Upper lobe of left lung (tissue), 6 donors: ENCODE measurements at regions not wholly inside any gene's neighbourhood (a gene's known extent, or its start where the extent isn't known, plus 50 kb on each side); places are given as distances from the start of the nearest gene placed in this dataset.
"Not testable (repeated sequence)": the region's sequence is repeated elsewhere in the genome, so short reads cannot be mapped to it uniquely, and the experiment has no call there.

Experiments used
- ATAC-seq, 2 donors: fragments of 200-7000 bp; cut with Tn5 transposase; one replicate each; pipeline ENCODE4 v1.9.1; 2022; ENCODE audit warnings: mild to moderate bottlenecking in 2 of 2, moderate library complexity in 2 of 2; ENCODE audit not compliant: low FRiP score in 2 of 2
- DNase-seq, 2 donors: peaks; one replicate each; pipeline ENCODE4 v3.0.0-alpha.2; 2019 to 2020
- H3K27ac ChIP-seq, 4 donors: fragments of 200-600 bp; sonication (generic); one replicate each; pipeline ENCODE4 v1.5.1; 2016 to 2019
- H3K27me3 ChIP-seq, 4 donors: fragments of 200-600 bp; sonication (generic); one replicate each; pipeline ENCODE4 v1.5.1; 2017 to 2019
- H3K36me3 ChIP-seq, 4 donors: fragments of 200-600 bp; sonication (generic); one replicate each; pipeline ENCODE4 v1.5.1; 2016 to 2019
- H3K4me1 ChIP-seq, 4 donors: fragments of 200-600 bp; sonication (generic); one replicate each; pipeline ENCODE4 v1.5.1; 2018 to 2019
- H3K4me3 ChIP-seq, 4 donors: fragments of 200-600 bp; sonication (generic); one replicate each; pipeline ENCODE4 v1.5.1; 2017 to 2019; ENCODE audit warnings: mild to moderate bottlenecking in 2 of 4, moderate library complexity in 1 of 4
- H3K9me3 ChIP-seq, 4 donors: fragments of 200-600 bp; sonication (generic); one replicate each; pipeline ENCODE4 v1.5.1; 2018 to 2019
- CTCF ChIP-seq, 6 experiments: fragments of 450-650 bp in 4 of 6; fragments of 200-600 bp in 2 of 6; sonication (generic) in 2 of 6; IDR thresholded peaks; one replicate each; pipeline ENCODE4 v1.5.1; 2016 to 2019; ENCODE audit warnings: antibody characterized with exemption in 6 of 6
- EP300 ChIP-seq, 4 donors: sonication (generic); formaldehyde crosslinking; IDR thresholded peaks; one replicate each; pipeline ENCODE4 v1.5.1; 2017; ENCODE audit warnings: antibody characterized with exemption in 4 of 4, control low read depth in 2 of 4
- POLR2A ChIP-seq, 4 donors: fragments of 450-650 bp; IDR thresholded peaks; one replicate each; pipeline ENCODE4 v1.5.1; 2016 to 2017; ENCODE audit warnings: antibody characterized with exemption in 4 of 4, mild to moderate bottlenecking in 2 of 4
- POLR2AphosphoS5 ChIP-seq, 2 donors: sonication (generic); formaldehyde crosslinking; IDR thresholded peaks; one replicate each; pipeline ENCODE4 v1.5.1; 2017; ENCODE audit warnings: antibody characterized with exemption in 2 of 2
- WGBS, 2 donors: methylation state at CpG; one replicate each; pipeline ENCODE4 v1.1.5; 2017 to 2018; 5-methylcytosine and 5-hydroxymethylcytosine counted together
- donor health status: DM: no; HTN: no; CAD: no; lungs with moderate emphysema.
- donor health status: DM: no; HTN: yes; CAD: no; lungs with severe emphysema.

GRCh38 chr20:53725575-53725970 is 131.9 kb upstream of the ZNF217 start:
- no peaks in the 10 kb centered on the region for H3K36me3 ChIP-seq
- TF ChIP-seq CTCF (IDR thresholded peaks at IDR 0.05) (no peak), POLR2A (IDR thresholded peaks at IDR 0.05) (no peak), POLR2AphosphoS5 (IDR thresholded peaks at IDR 0.05) (no peak), EP300 (IDR thresholded peaks at IDR 0.05) (no peak)
- ATAC-seq (no peak), DNase-seq (no peak)
- no peaks in the 10 kb centered on the region for H3K27me3 ChIP-seq
- H3K4me3 ChIP-seq = no peak overlapping the region
- no peak overlapping the region for H3K27ac ChIP-seq
- no peaks in the 10 kb centered on the region for H3K9me3 ChIP-seq
- no peaks in the 10 kb centered on the region for H3K4me1 ChIP-seq
- WGBS, 2 donors = 84 to 94% methylated on average over 9 to 11 of the region's 11 CpGs

- H3K36me3 ChIP-seq = no peaks in the 10 kb centered on the region
- H3K27ac ChIP-seq = no peak overlapping the region
- no peaks in the 10 kb centered on the region for H3K27me3 ChIP-seq
- H3K4me1 ChIP-seq = no peaks in the 10 kb centered on the region
- TF ChIP-seq POLR2A (IDR thresholded peaks at IDR 0.05) = no peak
- no peak for TF ChIP-seq POLR2AphosphoS5 (IDR thresholded peaks at IDR 0.05)
- TF ChIP-seq EP300 (IDR thresholded peaks at IDR 0.05) = no peak
- TF ChIP-seq CTCF (IDR thresholded peaks at IDR 0.05) = no peak
- DNase-seq = no peak
- H3K4me3 ChIP-seq = no peak overlapping the region
- ATAC-seq = no peak
- whole genome bisulfite sequencing, 2 donors = 67 to 76% methylated on average over 7 of the region's 7 CpGs
- no peaks in the 10 kb centered on the region for H3K9me3 ChIP-seq
Observed at GRCh38 chr20:53723621-53724020, 130.0 kb upstream of the ZNF217 start.

- Histone ChIP-seq H3K9me3 (no peaks in the 10 kb centered on the region), H3K27ac (no peak overlapping the region)
Observed at GRCh38 chr20:53723045-53723444, 129.4 kb upstream of the ZNF217 start.

GRCh38 chr20:53722515-53723036 is 128.9 kb upstream of the ZNF217 start:
- ATAC-seq (no peak), DNase-seq (no peak)
- H3K27ac ChIP-seq = no peak overlapping the region
- 93 to 97% methylated on average over 5 of the region's 5 CpGs for WGBS, 2 donors
- H3K4me3 ChIP-seq = no peak overlapping the region
- no peaks in the 10 kb centered on the region for H3K9me3 ChIP-seq
- no peaks in the 10 kb centered on the region for H3K36me3 ChIP-seq
- H3K4me1 ChIP-seq = no peaks in the 10 kb centered on the region
- no peak for TF ChIP-seq EP300 (IDR thresholded peaks at IDR 0.05)
- TF ChIP-seq POLR2AphosphoS5 (IDR thresholded peaks at IDR 0.05) = no peak
- TF ChIP-seq CTCF (IDR thresholded peaks at IDR 0.05) = no peak
- TF ChIP-seq POLR2A (IDR thresholded peaks at IDR 0.05) = no peak
- H3K27me3 ChIP-seq = no peaks in the 10 kb centered on the region

More at GRCh38 chr20:53723045-53723444, 129.4 kb upstream of the ZNF217 start:
- no peak for DNase-seq
- H3K4me1 ChIP-seq = no peaks in the 10 kb centered on the region
- no peaks in the 10 kb centered on the region for H3K36me3 ChIP-seq
- no peak overlapping the region for H3K4me3 ChIP-seq
- 78 to 93% methylated on average over 3 of the region's 3 CpGs for WGBS, 2 donors
- ATAC-seq = no peak
- no peaks in the 10 kb centered on the region for H3K27me3 ChIP-seq
- TF ChIP-seq POLR2A (IDR thresholded peaks at IDR 0.05) (no peak), POLR2AphosphoS5 (IDR thresholded peaks at IDR 0.05) (no peak), CTCF (IDR thresholded peaks at IDR 0.05) (no peak), EP300 (IDR thresholded peaks at IDR 0.05) (no peak)

- 91 to 93% methylated on average over 6 of the region's 6 CpGs for WGBS, 2 donors
- H3K4me3 ChIP-seq, H3K27ac ChIP-seq, DNase-seq, ATAC-seq, H3K9me3 ChIP-seq, H3K27me3 ChIP-seq, H3K4me1 ChIP-seq, H3K36me3 ChIP-seq: not testable (repeated sequence)
Observed at GRCh38 chr20:53721445-53721963, 127.9 kb upstream of the ZNF217 start.

- WGBS, 2 donors = 94 to 96% methylated on average over 8 of the region's 8 CpGs
- H3K27me3 ChIP-seq, H3K4me1 ChIP-seq, H3K36me3 ChIP-seq, DNase-seq, ATAC-seq, H3K4me3 ChIP-seq, H3K27ac ChIP-seq, H3K9me3 ChIP-seq: not testable (repeated sequence)
Observed at GRCh38 chr20:53719171-53719803, 125.6 kb upstream of the ZNF217 start.
